ENCODE measurements at regions not wholly inside any gene's neighbourhood (a gene's known extent, or its start where the extent isn't known, plus 50 kb on each side); places are given as distances from the start of the nearest gene placed in this dataset.
"Not testable (repeated sequence)": the region's sequence is repeated elsewhere in the genome, so short reads cannot be mapped to it uniquely, and the experiment has no call there.

DNA sequence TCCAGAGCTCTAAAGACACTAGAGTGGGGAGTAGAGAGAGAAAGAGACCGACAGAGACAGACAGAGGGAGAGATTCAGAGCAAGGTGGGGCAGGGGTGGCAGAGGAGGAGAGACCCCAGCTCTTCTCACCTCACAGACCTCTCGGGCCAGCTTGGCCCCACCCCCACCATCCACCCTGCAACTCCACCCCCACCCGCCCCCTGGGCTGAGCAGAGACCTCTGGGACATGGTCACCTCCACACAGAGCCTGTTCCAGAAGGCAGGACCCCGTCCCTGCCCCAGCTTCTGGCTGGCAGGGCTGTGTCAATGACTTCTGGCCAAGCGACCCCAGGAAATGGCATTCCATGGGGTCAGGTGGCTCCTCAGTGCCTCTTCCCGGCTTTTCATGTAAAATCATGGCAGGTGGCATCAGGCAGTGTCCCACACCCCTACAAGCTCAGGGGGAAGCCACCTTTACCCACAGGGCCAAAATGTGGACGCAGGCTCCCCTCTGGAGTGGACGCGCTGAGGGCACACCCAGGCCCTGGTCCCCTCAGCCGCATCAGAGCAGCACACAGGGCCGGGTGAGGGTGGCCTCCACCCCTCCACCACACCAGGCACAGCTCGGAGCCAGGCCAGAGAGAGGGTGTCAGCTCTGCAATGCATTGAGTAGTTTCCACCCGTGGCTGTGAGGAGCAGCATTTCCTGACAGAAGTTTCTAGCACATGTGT, 131.2 kb upstream of the LPCAT1 start:
- no peak for DNase-seq (ENCODE audit: low read depth in 4 of 4, low spot score in 1 of 4)

DNA sequence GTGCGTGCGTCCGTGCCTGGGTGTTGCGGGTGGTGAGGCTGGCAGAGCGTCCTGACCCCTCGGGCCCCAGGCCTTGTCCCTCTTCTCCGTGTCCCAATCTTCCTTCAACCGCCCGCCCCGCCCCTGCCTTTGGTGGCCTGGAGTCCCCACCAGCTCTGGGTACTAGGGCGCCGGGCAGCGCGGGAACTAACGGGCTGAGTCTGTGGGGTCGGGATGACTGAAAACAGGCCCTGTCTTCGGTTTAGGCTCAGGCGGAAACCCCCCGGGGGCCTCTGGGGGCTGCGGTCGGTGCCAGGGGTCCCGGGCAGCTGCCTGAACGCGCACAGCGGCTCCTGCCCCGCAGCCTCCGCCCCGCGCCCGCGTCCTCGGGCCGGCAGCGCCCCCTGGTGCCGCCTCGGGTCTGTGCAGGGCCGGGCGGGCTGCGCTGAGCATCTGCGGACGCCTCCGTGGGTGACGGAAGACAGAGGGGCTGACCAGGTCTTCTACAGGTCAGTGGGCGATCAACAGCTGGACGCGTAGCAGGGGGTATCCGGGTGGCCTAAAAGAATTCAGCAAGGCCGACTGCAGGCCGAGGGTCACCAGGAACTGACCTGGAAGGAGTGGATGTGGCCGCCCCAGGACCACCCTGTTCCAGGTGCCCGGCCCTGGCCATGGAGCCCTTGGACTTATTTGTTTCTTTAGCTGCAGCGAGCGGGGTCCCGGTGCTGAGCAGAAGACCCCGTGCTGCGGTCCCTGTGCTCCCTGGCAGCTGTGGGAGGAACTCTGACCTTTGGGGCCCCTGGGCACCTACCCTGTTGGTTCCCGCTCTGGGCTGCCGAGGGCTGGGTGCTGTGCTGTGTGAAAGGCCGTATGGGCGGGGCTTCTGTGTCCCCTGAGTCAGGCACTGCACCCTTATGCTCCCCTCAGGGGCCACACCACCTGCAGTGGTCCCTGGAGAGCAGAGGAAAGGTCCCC, 130.2 kb upstream of the LPCAT1 start:
- DNase-seq (ENCODE audit: low read depth in 4 of 4, low spot score in 1 of 4) = not testable (repeated sequence)

DNA sequence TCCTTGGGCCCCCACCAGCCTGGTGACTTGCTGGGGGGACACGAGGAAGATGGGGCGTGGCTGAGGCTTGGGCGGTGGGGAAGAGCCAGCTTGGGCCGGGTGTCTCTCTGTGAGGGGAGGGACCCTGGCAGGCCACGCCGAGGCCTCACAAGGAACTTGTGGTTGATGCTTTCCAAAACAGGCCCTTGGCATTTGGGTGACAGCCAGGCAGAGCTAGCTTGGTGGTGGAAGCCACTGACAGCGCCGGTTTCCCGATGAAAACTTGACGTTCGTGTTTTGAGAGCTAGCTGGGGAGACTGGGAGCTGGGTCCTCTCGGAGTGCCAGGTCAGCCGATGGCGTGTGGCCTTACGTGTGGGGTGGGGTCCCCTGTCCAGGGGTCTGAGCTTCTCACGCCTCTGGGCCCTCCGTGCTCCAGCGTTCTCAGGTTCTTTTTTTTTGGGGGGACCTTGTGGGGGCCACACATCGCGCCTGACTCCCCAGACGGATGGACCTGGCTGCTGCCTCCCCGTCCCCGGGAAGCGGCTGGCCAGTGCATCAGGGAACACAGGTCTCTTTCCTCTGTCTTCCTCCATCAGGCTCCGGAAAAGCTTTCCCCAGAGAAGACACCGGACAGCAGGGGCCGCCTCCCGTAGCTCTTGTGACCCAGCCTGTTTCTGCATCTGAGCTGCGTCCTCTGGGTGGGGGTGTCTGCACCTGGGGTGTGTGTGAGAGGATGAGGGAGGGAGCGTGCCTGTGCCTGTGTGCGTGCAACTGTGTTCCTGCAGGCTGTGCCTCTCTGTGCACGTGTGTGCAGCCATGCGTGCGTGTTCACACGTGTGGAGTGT, 129.3 kb upstream of the LPCAT1 start:
- no peak for DNase-seq (ENCODE audit: low read depth in 4 of 4, low spot score in 1 of 4)

DNA sequence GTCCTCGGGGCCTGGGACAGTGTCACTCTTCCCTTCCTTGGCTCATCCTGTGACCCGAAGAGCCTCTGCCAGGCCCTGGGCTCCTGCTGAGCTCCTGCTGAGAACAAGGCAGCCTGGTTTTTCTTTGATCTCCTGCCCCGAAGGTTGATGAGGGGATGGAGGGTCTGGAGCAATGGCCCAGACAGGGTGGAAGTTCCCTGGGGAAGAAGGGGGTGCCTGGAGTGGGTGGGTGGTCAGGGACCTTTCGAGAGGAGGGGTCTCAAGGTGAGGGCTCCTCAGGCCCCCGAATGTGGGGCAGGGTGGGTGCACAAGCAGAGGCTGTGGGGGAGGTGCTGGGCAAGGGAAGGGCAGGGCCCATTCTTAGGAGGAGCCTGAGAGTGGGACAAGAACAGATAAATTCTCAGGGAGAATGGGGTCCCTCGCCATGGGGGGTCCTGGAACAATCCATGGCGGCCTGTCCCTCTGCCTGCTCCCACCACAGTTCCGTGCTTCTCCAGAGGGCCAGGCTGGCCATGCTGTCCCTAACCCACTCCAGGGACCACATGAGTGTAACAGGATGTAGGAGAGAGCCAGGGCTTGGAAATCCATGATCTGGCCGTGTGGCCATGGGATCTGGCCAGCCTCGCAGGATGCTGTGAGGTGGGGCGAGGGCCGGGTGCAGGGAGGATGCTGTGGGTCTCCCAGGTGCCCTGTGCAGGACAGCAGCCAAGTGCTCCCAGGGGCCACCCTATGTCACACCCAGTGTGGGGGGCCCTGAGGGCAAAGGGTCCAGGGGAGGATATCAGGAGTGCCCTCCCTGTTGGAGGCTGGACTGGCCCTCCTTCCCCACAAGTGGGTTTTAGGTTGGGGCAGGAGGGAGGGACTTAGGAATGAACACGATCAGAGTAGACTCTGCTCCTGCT, 128.5 kb upstream of the LPCAT1 start:
- DNase-seq (ENCODE audit: low read depth in 4 of 4, low spot score in 1 of 4) = no peak

GRCh38 chr5:1651250-1651649, 127.5 kb upstream of the LPCAT1 start:
- DNase-seq (ENCODE audit: low read depth in 4 of 4, low spot score in 1 of 4) = no peak

GRCh38 chr5:1649554-1649953, 125.8 kb upstream of the LPCAT1 start:
- no peak for DNase-seq (ENCODE audit: low read depth in 4 of 4, low spot score in 1 of 4)

- DNase-seq (ENCODE audit: low read depth in 4 of 4, low spot score in 1 of 4) = no peak
Measured at GRCh38 chr5:1648806-1649205, 125.0 kb upstream of the LPCAT1 start.

DNA sequence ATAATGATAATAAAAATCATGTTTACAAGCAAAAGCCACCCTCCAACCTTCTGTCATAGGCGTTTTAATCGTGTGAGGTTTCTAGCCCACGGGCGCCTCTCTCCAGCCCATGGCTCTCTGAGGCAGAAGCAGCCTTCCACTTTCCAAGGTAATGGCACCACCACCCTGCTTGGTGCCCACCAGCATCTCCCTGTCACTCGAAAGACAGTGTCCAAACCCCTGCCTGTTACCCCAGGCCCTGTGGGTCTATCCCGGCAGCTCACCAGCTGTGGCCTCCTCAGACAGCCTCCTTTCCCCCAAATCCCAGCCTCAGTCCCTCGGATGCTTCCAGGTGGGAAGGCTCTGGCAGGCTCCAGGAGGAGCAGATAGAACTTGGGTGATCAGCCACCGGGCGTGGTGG, 123.8 kb upstream of the LPCAT1 start:
- no peak for DNase-seq (ENCODE audit: low read depth in 4 of 4, low spot score in 1 of 4)

DNA sequence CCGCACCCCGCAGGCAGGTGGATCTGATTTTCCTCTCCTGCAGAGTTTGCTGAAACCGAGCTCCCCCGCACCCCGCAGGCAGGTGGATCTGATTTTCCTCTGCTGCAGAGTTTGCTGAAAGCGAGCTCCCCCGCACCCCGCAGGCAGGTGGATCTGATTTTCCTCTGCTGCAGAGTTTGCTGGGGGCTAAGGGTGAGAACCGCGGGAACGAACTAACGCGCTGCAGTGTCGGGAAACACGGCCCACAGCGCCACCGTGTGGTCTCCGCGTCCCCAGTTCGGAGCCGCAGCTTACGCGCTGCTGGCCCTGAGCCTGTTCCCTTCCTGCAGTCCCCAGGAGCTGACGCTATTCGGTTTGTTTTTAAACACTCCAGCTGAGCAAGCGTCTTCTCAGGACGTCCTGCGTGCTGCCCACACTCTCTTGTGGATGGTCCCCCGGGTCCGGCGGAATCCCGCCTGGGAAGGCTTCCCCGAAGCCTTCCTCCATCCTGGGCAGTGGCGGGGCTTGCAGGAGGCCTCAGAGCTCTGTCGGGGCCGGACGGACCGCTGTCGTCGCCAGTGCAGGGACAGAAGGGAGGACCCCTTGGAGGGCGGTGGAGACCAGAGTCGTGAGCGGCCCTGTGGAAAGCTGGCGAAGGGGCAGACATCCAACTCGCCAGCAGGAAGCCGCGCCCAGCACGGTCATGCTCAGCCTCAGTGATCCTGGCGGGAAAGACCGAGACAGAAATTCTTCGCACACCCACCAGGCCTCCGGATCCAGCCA, 121.2 kb upstream of the LPCAT1 start:
- peak; percentile 63 to 82 (median 68) for DNase-seq (ENCODE audit: low read depth in 4 of 4, low spot score in 1 of 4)

GRCh38 chr5:1644393-1644809, 120.6 kb upstream of the LPCAT1 start:
- not testable (repeated sequence) for DNase-seq (ENCODE audit: low read depth in 4 of 4, low spot score in 1 of 4)

- no peak for DNase-seq (ENCODE audit: low read depth in 4 of 4, low spot score in 1 of 4)
Measured at GRCh38 chr5:1643651-1644392, 120.1 kb upstream of the LPCAT1 start.

DNA sequence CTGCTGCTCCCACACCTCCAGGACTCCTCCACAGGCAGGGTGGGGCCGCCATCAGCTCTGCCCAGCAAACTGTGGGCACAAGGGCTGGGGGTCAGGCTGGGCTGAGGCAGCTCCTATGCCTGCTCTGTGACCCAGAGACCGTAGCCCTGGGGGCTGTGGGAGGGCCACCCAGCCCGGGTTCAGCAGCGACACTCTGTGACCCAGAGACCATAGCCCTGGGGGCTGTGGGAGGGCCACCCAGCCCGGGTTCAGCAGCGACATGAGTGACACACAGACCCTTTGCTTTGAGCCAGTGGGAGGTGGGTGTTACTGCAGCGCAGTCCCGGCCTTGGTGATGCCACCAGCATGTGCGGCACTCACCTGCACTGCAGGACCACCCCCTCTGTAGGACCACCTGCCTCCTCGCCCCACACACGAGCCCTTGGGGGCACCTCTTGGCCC, 118.9 kb upstream of the LPCAT1 start:
- no peak for DNase-seq (ENCODE audit: low read depth in 4 of 4, low spot score in 1 of 4)

GRCh38 chr5:1642221-1642620, 118.5 kb upstream of the LPCAT1 start:
- no peak for DNase-seq (ENCODE audit: low read depth in 4 of 4, low spot score in 1 of 4)

DNA sequence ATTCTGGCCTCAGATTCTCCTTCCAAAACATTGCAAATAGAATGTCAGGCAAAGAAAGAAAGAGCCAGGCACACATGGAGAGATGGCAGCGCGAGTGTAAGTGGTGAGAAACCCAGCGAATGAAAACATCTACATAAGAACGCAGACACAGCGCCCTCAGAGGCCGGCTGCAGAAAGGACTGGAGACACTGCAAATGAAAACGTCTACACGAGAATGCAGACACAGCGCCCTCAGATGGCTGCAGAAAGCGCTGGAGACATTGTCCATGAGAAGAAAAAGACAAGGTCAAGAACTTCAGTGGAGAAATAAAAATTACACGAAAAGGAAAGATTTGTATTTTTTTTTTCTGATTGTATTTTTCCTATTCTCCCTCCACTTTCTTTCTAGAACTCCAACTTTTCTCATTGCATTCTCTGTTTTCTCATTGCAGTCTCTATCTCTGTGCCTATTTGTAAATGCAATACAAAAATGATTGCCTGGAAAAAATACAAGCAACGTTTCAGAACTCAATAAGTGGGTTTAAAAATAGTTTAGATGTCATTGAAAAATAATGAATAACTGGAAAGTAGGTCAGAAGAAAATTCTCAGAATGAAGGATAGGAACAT, 117.9 kb upstream of the LPCAT1 start:
- DNase-seq (ENCODE audit: low read depth in 4 of 4, low spot score in 1 of 4) = peak in 3 of 4 experiments; percentile 38 to 59 (median 45)

GRCh38 chr5:1641041-1641440, 117.3 kb upstream of the LPCAT1 start:
- no peak for DNase-seq (ENCODE audit: low read depth in 4 of 4, low spot score in 1 of 4)

- no peak for DNase-seq (ENCODE audit: low read depth in 4 of 4, low spot score in 1 of 4)
Measured at GRCh38 chr5:1640421-1640881, 116.7 kb upstream of the LPCAT1 start.

DNA sequence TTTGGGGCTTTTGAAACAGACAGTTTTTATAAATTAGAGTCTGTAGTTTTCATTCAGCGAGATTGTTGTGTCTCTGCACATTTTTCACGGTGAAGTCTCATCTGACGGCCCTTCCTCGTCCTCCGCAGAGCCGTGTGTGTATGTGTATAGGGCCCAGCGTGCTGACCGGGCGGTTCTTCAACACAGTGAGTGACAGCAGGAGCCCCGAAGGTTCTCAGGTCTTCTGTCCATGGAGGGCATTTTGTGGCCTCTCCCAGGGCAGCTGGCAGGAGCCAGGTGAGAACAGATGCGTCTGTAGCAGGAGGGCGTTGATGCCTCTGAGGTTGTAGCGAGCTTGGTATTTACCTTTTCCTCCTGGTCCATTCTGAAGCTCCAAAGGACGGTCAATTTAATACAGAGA, 116.0 kb upstream of the LPCAT1 start:
- DNase-seq (ENCODE audit: low read depth in 4 of 4, low spot score in 1 of 4) = no peak

DNA sequence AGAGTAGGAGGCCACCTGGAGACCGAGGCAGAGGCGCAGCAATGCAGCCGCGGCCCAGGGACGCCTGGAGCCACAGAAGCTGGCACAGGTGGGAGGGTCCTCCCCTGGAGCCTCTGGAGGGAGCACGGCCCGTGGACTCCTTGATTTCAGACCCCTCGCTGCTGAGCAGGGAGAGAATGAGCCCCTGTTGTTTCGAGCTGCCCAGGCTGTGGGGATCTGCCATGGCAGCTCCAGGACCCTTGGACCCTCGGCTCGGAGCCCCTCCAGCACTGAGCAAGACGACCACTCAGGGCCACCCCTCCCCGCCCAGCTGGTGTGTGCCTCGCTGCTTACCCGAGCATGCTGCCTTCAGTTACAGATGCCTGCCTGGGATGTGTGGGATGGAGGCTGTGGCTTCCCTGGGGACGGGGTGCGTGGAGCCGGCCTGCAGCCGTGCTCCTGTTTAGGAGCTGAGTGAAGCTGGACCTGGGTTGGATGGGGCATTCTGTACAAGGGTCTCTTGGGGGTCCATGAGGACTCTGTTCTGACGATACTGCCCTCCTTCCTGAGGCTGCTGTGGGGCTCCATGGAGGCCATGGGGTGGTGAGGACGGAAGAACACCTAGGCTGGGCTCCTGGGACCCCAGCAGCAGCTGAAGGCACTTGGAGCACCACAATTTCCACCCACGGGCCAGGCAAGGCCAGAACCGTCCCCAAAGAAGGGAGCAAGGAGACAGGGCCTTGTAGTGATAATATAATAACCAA, 115.1 kb upstream of the LPCAT1 start:
- DNase-seq (ENCODE audit: low read depth in 4 of 4, low spot score in 1 of 4) = no peak

All from stimulated activated CD4-positive, alpha-beta T cell treated with anti-CD3 and anti-CD28 coated beads, Interleukin-1b, Interleukin-23, amount 100 ng/mL, for 24 hours (primary cell).